PC-3 (cell line): ENCODE measurements at regions not wholly inside any gene's neighbourhood (a gene's known extent, or its start where the extent isn't known, plus 50 kb on each side); places are given as distances from the start of the nearest gene placed in this dataset.

ENCODE experiments used
- ATAC-seq: fragments of 200-7000 bp; cut with Tn5 transposase; 2 replicates; pipeline ENCODE4 v1.9.1; 2020; ENCODE audit warnings: mild to moderate bottlenecking, moderate library complexity
- BruUV-seq: library from RNA; stranded (reverse); fragments of 400-500 nt; replicated peaks from 2 replicates; lab custom pipeline; 2021; lab: Mats Ljungman, UMichigan
- CTCF ChIA-PET: fragments of 300-600 bp; sonication (Branson Sonifier 250); formaldehyde crosslinking; loops from one replicate; lab custom pipeline; 2022; ENCODE audit warnings: antibody characterized with exemption; lab: Charles Lee
- POLR2A ChIA-PET: fragments of 300-600 bp; sonication (Branson Sonifier 250); formaldehyde crosslinking; loops from one replicate; lab custom pipeline; 2022; ENCODE audit warnings: antibody characterized with exemption; ENCODE audit not compliant: unreplicated experiment; lab: Charles Lee
- DNase-seq: peaks from one replicate; pipeline ENCODE4 v3.0.0-alpha.2; 2015
- H2AFZ ChIP-seq: fragments of 300-600 bp; sonication (generic); 2 replicates; pipeline ENCODE4 v1.6.0; 2016; ENCODE audit warnings: antibody characterized with exemption, low read length
- H3F3A ChIP-seq: fragments of 300-600 bp; sonication (generic); one replicate; pipeline ENCODE4 v1.6.0; 2017; ENCODE audit warnings: antibody characterized with exemption, low read length, control low read depth, mild to moderate bottlenecking; ENCODE audit not compliant: unreplicated experiment
- H3K27ac ChIP-seq: fragments of 300-600 bp; sonication (generic); 2 replicates; pipeline ENCODE4 v1.5.1; 2016; ENCODE audit warnings: mild to moderate bottlenecking, low read length
- H3K27me3 ChIP-seq: fragments of 300-600 bp; sonication (generic); 2 replicates; pipeline ENCODE4 v1.6.1; 2016; ENCODE audit warnings: low read length, mixed read lengths
- H3K36me3 ChIP-seq: fragments of 300-600 bp; sonication (generic); 2 replicates; pipeline ENCODE4 v1.6.1; 2016; ENCODE audit warnings: low read depth, mixed run types, low read length, mixed read lengths
- H3K4me1 ChIP-seq: fragments of 300-600 bp; sonication (generic); 2 replicates; pipeline ENCODE4 v1.5.1; 2016; ENCODE audit warnings: low read length; ENCODE audit not compliant: insufficient read depth
- H3K4me2 ChIP-seq: fragments of 300-600 bp; sonication (generic); 2 replicates; pipeline ENCODE4 v1.6.0; 2016; ENCODE audit warnings: low read length
- H3K4me3 ChIP-seq: fragments of 300-600 bp; sonication (generic); 2 replicates; pipeline ENCODE4 v1.5.1; 2016; ENCODE audit warnings: mild to moderate bottlenecking, low read length, mixed read lengths
- H3K79me2 ChIP-seq: fragments of 300-600 bp; sonication (generic); 2 replicates; pipeline ENCODE4 v1.6.1; 2017; ENCODE audit warnings: low read length, mixed read lengths
- H3K9ac ChIP-seq: fragments of 300-600 bp; sonication (generic); 2 replicates; pipeline ENCODE4 v1.6.0; 2016; ENCODE audit warnings: mild to moderate bottlenecking, low read length
- H3K9me2 ChIP-seq: fragments of 300-600 bp; sonication (generic); replicated peaks from 2 replicates; pipeline ENCODE4 v1.6.1; 2016; ENCODE audit warnings: mixed run types, low read length, mixed read lengths
- H3K9me3 ChIP-seq: fragments of 300-600 bp; sonication (generic); 2 replicates; pipeline ENCODE4 v1.6.1; 2016; ENCODE audit warnings: low read length, mixed read lengths
- H4K20me1 ChIP-seq: fragments of 300-600 bp; sonication (generic); 2 replicates; pipeline ENCODE4 v1.6.1; 2016; ENCODE audit warnings: low read length, mixed read lengths
- CTCF ChIP-seq: fragments of 300-600 bp; sonication (generic); conservative IDR thresholded peaks from 2 replicates; pipeline ENCODE4 v1.5.1; 2017; ENCODE audit warnings: antibody characterized with exemption, low read depth, mild to moderate bottlenecking, low read length
- EZH2 ChIP-seq: fragments of 300-600 bp; sonication (generic); IDR thresholded peaks from one replicate; pipeline ENCODE4 v1.6.1; 2017; ENCODE audit warnings: antibody characterized with exemption, mild to moderate bottlenecking, low read length; ENCODE audit not compliant: unreplicated experiment
- EZH2phosphoT487 ChIP-seq: fragments of 300-600 bp; sonication (generic); IDR thresholded peaks from 2 replicates; pipeline ENCODE4 v1.6.1; 2018; ENCODE audit warnings: mild to moderate bottlenecking, antibody characterized with exemption, low read length, borderline replicate concordance
- intact Hi-C: fragments of 100-400 bp; cut with micrococcal nuclease; formaldehyde crosslinking; loops from 2 replicates; pipeline ENCODE4 v1.9.0; 2023

DNA sequence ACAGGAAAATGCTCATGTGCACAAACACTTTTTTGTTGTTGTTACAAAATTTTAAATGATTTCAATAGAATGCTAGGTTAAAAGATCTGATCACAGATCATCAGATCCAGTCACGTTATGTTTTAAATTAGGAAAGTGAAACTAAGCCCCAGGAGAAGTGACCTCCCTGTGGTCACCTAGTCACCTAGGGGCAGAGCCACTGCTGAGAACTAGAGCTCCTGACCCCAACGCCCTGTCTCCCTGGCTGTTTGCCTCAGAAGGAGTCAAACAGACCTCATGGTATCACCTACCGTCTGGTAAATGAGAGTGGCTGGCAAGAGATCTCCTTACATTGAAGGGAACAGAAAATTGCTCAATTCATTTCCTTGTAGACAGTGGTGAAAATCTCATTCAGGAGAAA is 447.3 kb downstream of the ADRA2A start:
- CTCF ChIA-PET = no interaction called here
- no peaks in the 10 kb centered on the region for H3K79me2 ChIP-seq
- no peak overlapping the region for H3K4me3 ChIP-seq
- H3K9ac ChIP-seq = no peak overlapping the region
- intact Hi-C loops = no loop called here
- H3F3A ChIP-seq = no peaks in the 10 kb centered on the region
- H2AFZ ChIP-seq = no peak overlapping the region
- no peaks in the 10 kb centered on the region for H3K27me3 ChIP-seq
- H3K27ac ChIP-seq = no peak overlapping the region
- TF ChIP-seq EZH2 (no peak), CTCF (no peak), EZH2phosphoT487 (no peak)
- POLR2A ChIA-PET = no interaction called here
- DNase-seq (no peak), ATAC-seq (no peak)
- no peak overlapping the region for H3K4me2 ChIP-seq
- no peaks in the 10 kb centered on the region for H3K4me1 ChIP-seq
- H4K20me1 ChIP-seq = no peaks in the 10 kb centered on the region
- BruUV-seq = no TSS peak
- H3K36me3 ChIP-seq = no peaks in the 10 kb centered on the region
- H3K9me3 ChIP-seq = no peaks in the 10 kb centered on the region
- no peaks in the 10 kb centered on the region for H3K9me2 ChIP-seq

DNA sequence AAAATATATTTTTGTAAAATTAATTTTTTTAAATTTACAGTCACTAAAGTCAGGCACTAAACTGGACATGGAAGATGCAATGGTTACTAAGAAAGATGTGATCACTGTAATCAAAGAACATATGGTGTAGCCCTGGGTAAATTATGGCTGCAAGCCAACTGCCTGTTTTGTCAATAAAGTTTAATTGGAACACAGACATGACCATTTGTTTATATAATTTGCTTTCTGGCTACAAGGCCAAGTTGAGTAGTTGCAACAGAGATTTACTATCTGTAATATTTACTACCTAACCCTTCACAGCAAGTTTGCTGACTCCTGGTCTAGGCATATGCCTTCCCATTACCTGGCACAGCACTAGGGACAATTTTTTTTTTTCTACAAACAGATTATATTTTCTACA is 448.9 kb downstream of the ADRA2A start:
- BruUV-seq = no TSS peak
- ChIA-PET POLR2A (no interaction called here), CTCF (no interaction called here)

DNA sequence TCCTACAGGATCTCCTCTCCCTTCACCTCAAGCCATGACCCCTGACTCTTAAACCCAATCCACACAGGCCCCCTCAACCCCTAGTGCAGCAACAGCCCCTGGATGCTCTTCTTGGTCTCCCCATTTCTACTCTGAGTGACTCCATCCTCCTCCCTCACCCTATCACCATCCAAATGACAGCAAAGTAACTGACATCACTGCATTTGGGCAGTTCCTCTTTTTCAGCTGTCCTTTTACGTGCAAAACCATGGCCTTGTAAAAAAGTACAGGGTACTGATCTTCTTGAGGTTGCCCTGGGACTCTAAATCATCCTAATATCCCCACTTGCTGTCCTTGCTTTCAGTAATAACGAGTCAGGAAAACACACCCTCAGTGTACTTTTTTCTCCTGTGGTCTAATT is 454.9 kb downstream of the ADRA2A start:
- CTCF ChIA-PET = no interaction called here
- intact Hi-C loops = no loop called here

More for the DNA sequence above, 448.9 kb downstream of the ADRA2A start:
- no peaks in the 10 kb centered on the region for H3K27me3 ChIP-seq
- intact Hi-C loops = no loop called here
- no peak overlapping the region for H3K4me3 ChIP-seq
- no peaks in the 10 kb centered on the region for H3F3A ChIP-seq
- H3K4me2 ChIP-seq = no peak overlapping the region
- H3K9me3 ChIP-seq = no peaks in the 10 kb centered on the region
- H3K9me2 ChIP-seq = no peaks in the 10 kb centered on the region
- no peaks in the 10 kb centered on the region for H4K20me1 ChIP-seq
- no peaks in the 10 kb centered on the region for H3K36me3 ChIP-seq
- no peak for ATAC-seq
- no peak overlapping the region for H3K27ac ChIP-seq
- no peak for TF ChIP-seq EZH2
- TF ChIP-seq EZH2phosphoT487 = no peak
- TF ChIP-seq CTCF = no peak
- H3K79me2 ChIP-seq = no peaks in the 10 kb centered on the region
- H3K4me1 ChIP-seq = no peaks in the 10 kb centered on the region
- H2AFZ ChIP-seq = no peak overlapping the region
- no peak overlapping the region for H3K9ac ChIP-seq
- no peak for DNase-seq

More for the DNA sequence above, 454.9 kb downstream of the ADRA2A start:
- no peaks in the 10 kb centered on the region for H4K20me1 ChIP-seq
- ATAC-seq = no peak
- H3K4me1 ChIP-seq = no peaks in the 10 kb centered on the region
- no peaks in the 10 kb centered on the region for H3F3A ChIP-seq
- no peak for DNase-seq
- no peaks in the 10 kb centered on the region for H3K9me3 ChIP-seq
- POLR2A ChIA-PET = no interaction called here
- H3K9me2 ChIP-seq = no peaks in the 10 kb centered on the region
- H3K36me3 ChIP-seq = no peaks in the 10 kb centered on the region
- BruUV-seq = no TSS peak
- no peaks in the 10 kb centered on the region for H3K27me3 ChIP-seq
- H3K79me2 ChIP-seq = no peaks in the 10 kb centered on the region
- no peak overlapping the region for H3K27ac ChIP-seq
- no peak overlapping the region for H3K9ac ChIP-seq
- TF ChIP-seq EZH2 (no peak), CTCF (no peak), EZH2phosphoT487 (no peak)
- no peak overlapping the region for H3K4me3 ChIP-seq
- no peak overlapping the region for H2AFZ ChIP-seq
- no peak overlapping the region for H3K4me2 ChIP-seq
